ENCODE measurements at regions not wholly inside any gene's neighbourhood (a gene's known extent, or its start where the extent isn't known, plus 50 kb on each side); places are given as distances from the start of the nearest gene placed in this dataset.

- no peak for DNase-seq (ENCODE audit: low read depth)
- no peak overlapping the region for H3K4me3 ChIP-seq (ENCODE audit: low read depth, low read length)
- no peak for TF ChIP-seq CTCF (conservative IDR thresholded peaks at IDR 0.05; ENCODE audit: low read depth, low read length)
Measured at GRCh38 chr1:188056011-188056410, 1227.3 kb downstream of the PLA2G4A start.

DNA sequence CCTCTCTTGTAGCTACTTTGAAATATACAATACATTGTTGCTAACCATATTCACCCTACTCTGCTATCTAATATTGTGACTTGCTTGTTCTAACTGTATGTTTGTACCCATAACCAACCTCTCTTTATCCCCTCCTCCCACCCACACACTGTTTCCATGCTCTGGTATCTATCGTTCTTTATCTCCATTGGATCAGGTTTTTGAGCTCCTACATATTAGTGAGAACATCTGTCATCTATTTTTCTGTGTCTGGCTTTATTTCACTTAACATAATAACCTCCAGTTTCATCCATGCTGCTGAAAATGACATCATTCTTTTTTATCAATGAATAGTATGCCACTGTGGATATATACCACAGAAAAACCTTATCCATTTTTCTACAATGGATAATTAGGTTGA is 1230.1 kb downstream of the PLA2G4A start:
- TF ChIP-seq CTCF (conservative IDR thresholded peaks at IDR 0.05; ENCODE audit: low read depth, low read length), result no peak
- H3K4me3 ChIP-seq (ENCODE audit: low read depth, low read length), result no peak overlapping the region
- DNase-seq (ENCODE audit: low read depth), result no peak

GRCh38 chr1:188061881-188062280 is 1233.1 kb downstream of the PLA2G4A start:
- H3K4me3 ChIP-seq (ENCODE audit: low read depth, low read length), result no peak overlapping the region
- no peak for DNase-seq (ENCODE audit: low read depth)
- no peak for TF ChIP-seq CTCF (conservative IDR thresholded peaks at IDR 0.05; ENCODE audit: low read depth, low read length)

DNA sequence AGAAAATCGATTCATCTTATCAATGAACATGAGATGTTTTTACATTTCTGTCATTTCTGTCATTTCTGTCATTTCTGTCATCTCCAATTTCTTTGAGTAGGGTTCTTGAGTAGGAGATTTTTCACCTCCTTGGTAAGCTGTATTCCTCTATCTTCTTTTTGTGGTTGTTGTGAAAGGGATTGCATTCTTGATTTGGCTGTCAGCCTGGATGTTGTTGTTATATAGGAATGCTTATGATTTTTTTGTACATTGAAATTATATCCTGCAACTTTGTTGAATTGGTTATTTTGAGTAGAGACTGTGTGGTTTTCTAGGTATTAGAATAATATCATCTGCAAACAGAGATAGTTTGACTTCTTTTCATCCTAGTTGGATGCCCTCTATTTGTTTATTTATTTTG is 1233.7 kb downstream of the PLA2G4A start:
- TF ChIP-seq CTCF (conservative IDR thresholded peaks at IDR 0.05; ENCODE audit: low read depth, low read length), result no peak
- DNase-seq (ENCODE audit: low read depth), result peak; percentile 81
- H3K4me3 ChIP-seq (ENCODE audit: low read depth, low read length), result no peak overlapping the region

GRCh38 chr1:188065917-188066316 is 1237.2 kb downstream of the PLA2G4A start:
- no peak for TF ChIP-seq CTCF (conservative IDR thresholded peaks at IDR 0.05; ENCODE audit: low read depth, low read length)
- peak; percentile 69 for DNase-seq (ENCODE audit: low read depth)

GRCh38 chr1:188070848-188071247 is 1242.1 kb downstream of the PLA2G4A start:
- DNase-seq (ENCODE audit: low read depth), result no peak
- no peak overlapping the region for H3K4me3 ChIP-seq (ENCODE audit: low read depth, low read length)
- no peak for TF ChIP-seq CTCF (conservative IDR thresholded peaks at IDR 0.05; ENCODE audit: low read depth, low read length)

More at GRCh38 chr1:188065917-188066316, 1237.2 kb downstream of the PLA2G4A start:
- H3K4me3 ChIP-seq (ENCODE audit: low read depth, low read length), result no peak overlapping the region

DNA sequence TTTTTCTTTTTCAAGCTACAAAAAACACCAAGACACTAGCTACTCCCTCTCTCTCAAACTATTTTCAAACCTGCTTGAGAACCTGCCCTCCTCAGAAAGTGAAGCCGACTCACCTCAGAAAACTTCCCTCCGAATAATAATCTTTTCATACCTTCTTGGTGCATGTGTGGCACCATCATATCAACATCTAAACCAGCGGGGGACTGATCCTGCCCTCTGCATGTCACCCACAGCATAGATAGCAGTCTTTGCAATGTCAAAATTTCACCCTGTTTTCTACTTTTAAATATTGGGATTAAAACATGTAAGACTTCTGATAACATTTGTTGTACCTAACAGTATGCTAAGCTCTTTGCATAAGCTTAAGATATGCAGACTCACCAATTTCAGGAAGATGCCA is 1260.3 kb downstream of the PLA2G4A start:
- DNase-seq (ENCODE audit: low read depth), result no peak
- H3K4me3 ChIP-seq (ENCODE audit: low read depth, low read length), result no peak overlapping the region
- no peak for TF ChIP-seq CTCF (conservative IDR thresholded peaks at IDR 0.05; ENCODE audit: low read depth, low read length)

Data from choroid plexus epithelial cell (primary cell).